ENCODE measurements at regions not wholly inside any gene's neighbourhood (a gene's known extent, or its start where the extent isn't known, plus 50 kb on each side); places are given as distances from the start of the nearest gene placed in this dataset.

DNA sequence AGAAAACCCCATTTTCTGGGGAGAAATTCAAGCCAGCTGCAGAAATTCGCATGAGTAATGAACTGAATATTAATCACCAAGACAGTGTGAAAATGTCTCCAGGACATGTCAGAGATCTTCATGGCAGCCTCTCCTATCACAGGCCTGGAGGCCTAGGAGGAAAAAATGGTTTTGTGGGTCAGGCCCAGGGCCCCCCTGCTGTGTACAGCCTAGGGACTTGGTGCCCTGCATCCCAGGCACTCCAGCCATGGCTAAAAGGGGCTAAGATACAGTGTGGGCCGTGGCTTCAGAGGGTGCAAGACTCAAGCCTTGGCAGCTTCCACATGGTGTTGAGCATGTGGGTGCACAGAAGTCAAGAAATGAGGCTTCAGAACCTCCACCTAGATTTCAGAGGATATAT, 185.9 kb upstream of the GATB start:
- H3K27me3 Mint-ChIP-seq = no peaks in the 10 kb centered on the region
- no peak overlapping the region for H3K4me3 Mint-ChIP-seq
- no peak for DNase-seq
- no peak overlapping the region for H3K27ac Mint-ChIP-seq
- H3K36me3 Mint-ChIP-seq (ENCODE audit: low read depth) = peaks cover 9% of the 10 kb centered on the region
- peaks cover 26% of the 10 kb centered on the region for H3K9me3 Mint-ChIP-seq
- intact Hi-C loops (cut with micrococcal nuclease) = no loop called here
- H3K4me1 Mint-ChIP-seq = no peaks in the 10 kb centered on the region

DNA sequence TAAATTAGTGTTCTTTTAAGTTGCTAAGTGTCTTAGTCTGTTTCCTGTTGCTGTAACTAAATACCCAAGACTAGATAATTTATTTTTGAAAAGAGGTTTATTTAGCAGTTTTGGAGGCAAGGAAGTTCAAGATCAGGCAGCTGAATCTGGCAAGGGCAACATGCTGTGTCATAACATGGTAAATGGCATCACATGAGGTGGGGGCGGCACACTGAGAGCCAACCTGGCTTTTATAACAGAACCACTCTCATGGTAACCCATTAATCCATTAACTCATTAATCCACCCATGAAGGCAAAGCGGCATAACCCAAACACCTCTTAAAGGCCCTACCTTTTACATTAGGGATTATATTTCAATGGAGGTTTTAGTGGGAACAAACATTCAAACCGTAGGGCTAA, 182.2 kb upstream of the GATB start:
- Mint-ChIP-seq H3K9me3 (peaks cover 22% of the 10 kb centered on the region), H3K36me3 (ENCODE audit: low read depth) (peaks cover 10% of the 10 kb centered on the region), H3K27me3 (no peaks in the 10 kb centered on the region), H3K4me3 (no peak overlapping the region), H3K27ac (no peak overlapping the region), H3K4me1 (peaks cover 11% of the 10 kb centered on the region)
- DNase-seq = no peak
- intact Hi-C loops (cut with micrococcal nuclease) = no loop called here

DNA sequence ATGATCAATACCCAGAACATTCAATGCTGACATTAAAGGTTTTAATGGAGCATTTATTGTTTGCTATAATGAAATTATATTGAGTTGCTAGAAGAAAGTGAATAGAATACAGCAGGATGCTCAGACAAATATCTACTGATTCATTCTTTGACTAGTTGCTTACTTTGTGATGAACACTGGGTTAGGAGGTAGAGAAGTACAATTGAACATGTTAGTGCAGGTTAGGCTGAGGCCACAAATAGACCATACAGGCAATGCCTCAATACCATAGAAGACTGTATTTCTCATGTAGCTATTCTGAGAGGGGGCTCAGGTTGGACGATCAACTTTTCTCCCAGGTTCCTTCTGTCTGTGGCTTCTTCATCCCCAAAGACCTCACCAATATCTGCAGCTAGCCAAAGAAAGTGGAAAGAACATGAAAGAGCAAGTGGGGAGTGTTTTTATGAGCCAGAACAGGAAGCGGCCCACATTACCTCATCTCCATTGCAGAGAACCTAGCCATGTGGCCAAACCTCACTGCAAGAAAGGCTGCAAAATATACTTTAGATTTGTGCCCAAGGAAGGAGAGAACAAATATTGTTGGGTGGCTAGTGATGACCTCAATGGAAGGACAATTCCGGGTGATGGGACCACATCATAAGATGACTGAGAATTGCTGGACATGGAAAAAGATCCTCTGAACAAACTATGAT, 180.3 kb upstream of the GATB start:
- H3K36me3 Mint-ChIP-seq (ENCODE audit: low read depth) = peaks cover 5% of the 10 kb centered on the region
- H3K27ac Mint-ChIP-seq = no peak overlapping the region
- H3K4me1 Mint-ChIP-seq = peaks cover 11% of the 10 kb centered on the region
- H3K4me3 Mint-ChIP-seq = no peak overlapping the region
- H3K9me3 Mint-ChIP-seq = peaks cover 15% of the 10 kb centered on the region
- H3K27me3 Mint-ChIP-seq = no peaks in the 10 kb centered on the region
- intact Hi-C loops (cut with micrococcal nuclease) = no loop called here
- DNase-seq = no peak

DNA sequence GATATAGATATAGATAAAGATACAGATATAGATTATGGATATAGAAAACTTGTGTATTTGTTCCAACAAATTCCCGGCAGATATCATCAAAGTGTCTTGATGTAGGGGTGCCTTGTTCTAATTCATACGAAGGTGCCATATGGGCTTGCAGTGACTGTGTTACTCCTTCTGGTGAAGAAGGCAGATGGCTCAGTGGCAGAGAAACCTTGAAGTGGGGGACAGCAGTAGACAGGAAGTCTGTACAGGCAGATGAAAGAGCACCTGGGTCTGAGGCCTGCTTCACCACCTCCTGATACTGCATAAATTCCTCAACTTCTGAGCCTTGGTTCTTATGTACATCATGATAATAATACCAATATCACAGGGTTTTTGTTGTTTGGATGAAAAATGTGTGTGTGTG, 179.5 kb upstream of the GATB start:
- H3K4me3 Mint-ChIP-seq = no peak overlapping the region
- H3K9me3 Mint-ChIP-seq = peaks cover 12% of the 10 kb centered on the region
- H3K27ac Mint-ChIP-seq = no peak overlapping the region
- no peaks in the 10 kb centered on the region for H3K27me3 Mint-ChIP-seq
- H3K36me3 Mint-ChIP-seq (ENCODE audit: low read depth) = peaks cover 4% of the 10 kb centered on the region
- intact Hi-C loops (cut with micrococcal nuclease) = no loop called here
- peaks cover 11% of the 10 kb centered on the region for H3K4me1 Mint-ChIP-seq
- peak; percentile 60 for DNase-seq

DNA sequence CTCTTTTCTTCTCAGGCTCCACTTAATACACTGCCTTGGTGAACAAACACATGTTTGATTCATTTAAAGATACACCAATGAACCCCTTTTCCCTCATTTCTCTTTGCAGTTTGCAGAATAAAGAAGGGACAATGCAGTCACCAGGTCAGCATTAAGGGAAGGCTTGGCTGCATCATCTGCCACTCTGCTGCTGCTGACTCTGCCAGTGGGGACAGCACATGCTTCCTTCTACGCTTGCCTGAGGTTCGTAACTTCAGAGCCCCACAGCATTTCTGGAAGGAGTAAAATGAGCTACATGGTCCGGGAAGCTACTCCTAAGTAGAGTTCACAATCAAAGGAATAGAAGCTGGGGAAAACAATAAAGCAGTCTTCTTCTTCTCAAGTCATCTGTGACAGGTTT, 178.9 kb upstream of the GATB start:
- H3K9me3 Mint-ChIP-seq = peaks cover 7% of the 10 kb centered on the region
- no peak for DNase-seq
- intact Hi-C loops (cut with micrococcal nuclease) = no loop called here
- H3K4me3 Mint-ChIP-seq = no peak overlapping the region
- peaks cover 11% of the 10 kb centered on the region for H3K4me1 Mint-ChIP-seq
- no peak overlapping the region for H3K27ac Mint-ChIP-seq
- H3K27me3 Mint-ChIP-seq = no peaks in the 10 kb centered on the region
- peaks cover 2% of the 10 kb centered on the region for H3K36me3 Mint-ChIP-seq (ENCODE audit: low read depth)

DNA sequence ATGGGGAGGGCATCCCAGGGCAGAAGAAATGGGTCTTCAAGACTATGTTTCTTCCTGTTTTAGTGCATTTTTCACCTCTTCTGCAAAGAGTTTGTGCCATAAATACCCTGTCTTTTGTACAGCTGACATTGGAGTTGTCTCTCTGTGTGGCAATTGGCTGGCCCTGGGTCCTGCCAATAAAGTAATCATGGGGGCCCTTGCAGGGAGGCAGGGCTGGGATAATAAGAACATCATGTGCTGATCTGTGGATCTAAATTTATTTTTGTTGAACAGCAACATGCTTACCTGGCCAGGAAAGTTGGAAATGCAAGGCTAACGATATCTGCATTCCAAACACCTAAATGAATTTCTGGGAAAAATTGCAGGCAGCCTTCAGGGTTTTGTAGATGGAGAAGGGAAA, 174.6 kb upstream of the GATB start:
- H3K4me1 Mint-ChIP-seq = peaks cover 2% of the 10 kb centered on the region
- no peak overlapping the region for H3K4me3 Mint-ChIP-seq
- H3K9me3 Mint-ChIP-seq = no peaks in the 10 kb centered on the region
- no peak for DNase-seq
- intact Hi-C loops (cut with micrococcal nuclease) = no loop called here
- no peak overlapping the region for H3K27ac Mint-ChIP-seq
- H3K36me3 Mint-ChIP-seq (ENCODE audit: low read depth) = no peaks in the 10 kb centered on the region
- no peaks in the 10 kb centered on the region for H3K27me3 Mint-ChIP-seq

DNA sequence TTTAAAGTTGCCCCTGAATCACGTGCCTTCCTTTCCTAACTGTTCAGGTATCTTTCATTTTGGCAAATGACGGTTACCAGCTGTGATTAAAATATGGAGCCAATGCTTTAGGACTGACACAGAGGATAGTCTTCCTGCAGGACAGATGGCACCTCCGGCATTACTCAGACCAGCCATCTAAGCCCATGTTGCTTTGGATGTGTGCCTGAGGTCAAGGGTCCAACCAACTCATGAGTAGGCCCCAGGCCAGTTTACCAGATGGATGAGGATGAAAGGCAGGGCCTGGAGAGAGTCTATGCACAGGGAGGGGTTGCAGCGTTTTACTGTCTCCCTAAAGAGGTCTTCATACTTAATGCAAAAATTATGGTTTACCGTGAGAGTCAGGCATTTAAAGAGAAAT, 174.0 kb upstream of the GATB start:
- H3K27me3 Mint-ChIP-seq = no peaks in the 10 kb centered on the region
- no peaks in the 10 kb centered on the region for H3K9me3 Mint-ChIP-seq
- H3K27ac Mint-ChIP-seq = no peak overlapping the region
- no peaks in the 10 kb centered on the region for H3K4me1 Mint-ChIP-seq
- intact Hi-C loops (cut with micrococcal nuclease) = no loop called here
- H3K36me3 Mint-ChIP-seq (ENCODE audit: low read depth) = no peaks in the 10 kb centered on the region
- DNase-seq = no peak
- no peak overlapping the region for H3K4me3 Mint-ChIP-seq

DNA sequence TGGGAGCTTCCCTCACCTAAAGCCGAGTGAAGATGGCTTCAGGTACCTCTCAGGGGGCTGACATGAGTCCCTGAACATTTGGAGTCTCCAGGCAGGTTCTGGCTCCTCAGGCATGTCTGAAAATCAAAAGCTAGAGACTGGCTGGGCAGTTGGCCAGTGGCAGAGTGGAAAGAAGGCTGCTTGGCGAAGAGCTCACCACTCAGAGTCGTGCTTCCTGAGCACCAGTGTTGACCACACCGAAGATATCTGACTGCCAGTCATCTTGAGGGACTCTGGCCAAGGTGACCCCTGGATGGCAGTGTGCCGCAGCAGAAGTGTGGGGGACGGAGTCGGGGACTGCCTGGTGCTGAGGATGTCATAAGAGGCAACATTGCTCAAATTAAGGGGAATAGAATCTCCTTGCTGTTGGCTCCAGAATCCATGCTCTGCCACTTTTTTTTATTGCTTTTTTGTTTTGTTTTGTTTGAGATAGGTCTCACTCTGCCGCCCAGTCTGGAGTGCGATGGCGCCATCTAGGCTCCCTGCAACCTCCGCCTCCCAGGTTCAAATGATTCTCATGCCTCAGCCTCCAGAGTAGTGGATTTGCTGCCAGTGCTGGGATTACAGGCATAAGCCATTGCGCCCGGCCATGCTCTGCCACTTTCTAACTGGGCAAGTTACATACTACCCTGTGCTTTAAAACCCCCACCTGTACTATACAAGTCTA, 172.5 kb upstream of the GATB start:
- H3K4me1 Mint-ChIP-seq = no peaks in the 10 kb centered on the region
- DNase-seq = no peak
- intact Hi-C loops (cut with micrococcal nuclease) = no loop called here
- H3K27me3 Mint-ChIP-seq = no peaks in the 10 kb centered on the region
- no peak overlapping the region for H3K4me3 Mint-ChIP-seq
- no peak overlapping the region for H3K27ac Mint-ChIP-seq
- H3K9me3 Mint-ChIP-seq = no peaks in the 10 kb centered on the region
- no peaks in the 10 kb centered on the region for H3K36me3 Mint-ChIP-seq (ENCODE audit: low read depth)

DNA sequence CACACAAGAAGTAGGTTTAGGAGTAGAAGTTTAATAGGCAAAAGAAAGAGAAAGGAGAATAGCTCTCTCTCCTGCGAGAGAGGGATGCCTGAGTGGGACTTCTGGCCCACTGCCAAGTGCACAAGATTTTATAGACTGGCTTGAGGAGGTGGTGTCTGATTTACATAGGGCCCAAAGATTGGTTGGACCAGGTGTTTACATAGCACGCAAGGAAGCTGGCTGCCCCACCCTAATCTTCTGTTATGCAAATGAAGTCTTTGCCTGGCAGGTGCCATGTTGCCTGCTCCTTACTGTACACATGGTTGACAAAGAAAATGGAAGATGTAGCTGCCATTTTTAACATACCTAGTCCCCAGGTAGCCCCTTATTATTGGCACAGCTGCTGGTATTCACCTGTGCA, 170.8 kb upstream of the GATB start:
- Mint-ChIP-seq H3K27ac (no peak overlapping the region), H3K36me3 (ENCODE audit: low read depth) (no peaks in the 10 kb centered on the region), H3K4me1 (no peaks in the 10 kb centered on the region), H3K4me3 (no peak overlapping the region), H3K27me3 (no peaks in the 10 kb centered on the region), H3K9me3 (peaks cover 2% of the 10 kb centered on the region)
- no peak for DNase-seq
- intact Hi-C loops (cut with micrococcal nuclease) = no loop called here

GRCh38 chr4:151930372-151930771, 169.6 kb upstream of the GATB start:
- Mint-ChIP-seq H3K4me3 (no peak overlapping the region), H3K4me1 (no peaks in the 10 kb centered on the region), H3K9me3 (peaks cover 5% of the 10 kb centered on the region), H3K36me3 (ENCODE audit: low read depth) (no peaks in the 10 kb centered on the region), H3K27me3 (no peaks in the 10 kb centered on the region), H3K27ac (no peak overlapping the region)
- intact Hi-C loops (cut with micrococcal nuclease) = no loop called here
- no peak for DNase-seq

GRCh38 chr4:151928112-151928511, 167.3 kb upstream of the GATB start:
- no peaks in the 10 kb centered on the region for H3K36me3 Mint-ChIP-seq (ENCODE audit: low read depth)
- peaks cover 5% of the 10 kb centered on the region for H3K9me3 Mint-ChIP-seq
- DNase-seq = no peak
- H3K27me3 Mint-ChIP-seq = no peaks in the 10 kb centered on the region
- H3K27ac Mint-ChIP-seq = no peak overlapping the region
- no peaks in the 10 kb centered on the region for H3K4me1 Mint-ChIP-seq
- H3K4me3 Mint-ChIP-seq = no peak overlapping the region
- intact Hi-C loops (cut with micrococcal nuclease) = no loop called here

DNA sequence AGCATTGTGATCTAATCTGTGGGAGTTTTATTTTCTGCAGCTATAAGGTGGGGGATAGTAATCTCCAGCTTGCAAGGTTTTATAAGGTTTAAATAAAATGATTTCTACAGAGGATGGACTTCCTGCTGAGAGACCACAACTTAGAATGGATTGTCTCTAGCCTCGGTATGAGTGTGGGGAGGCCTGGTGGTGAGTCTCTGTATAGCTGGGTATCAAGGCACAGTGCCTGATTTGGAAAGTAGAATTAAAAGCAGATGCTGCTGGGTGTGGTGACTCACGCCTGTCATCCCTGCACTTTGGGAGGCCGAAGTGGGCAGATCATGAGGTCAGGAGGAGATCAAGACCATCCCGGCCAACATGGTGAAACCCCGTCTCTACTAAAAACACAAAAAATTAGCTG, 162.0 kb upstream of the GATB start:
- no peak for DNase-seq
- no peak overlapping the region for H3K4me3 Mint-ChIP-seq

DNA sequence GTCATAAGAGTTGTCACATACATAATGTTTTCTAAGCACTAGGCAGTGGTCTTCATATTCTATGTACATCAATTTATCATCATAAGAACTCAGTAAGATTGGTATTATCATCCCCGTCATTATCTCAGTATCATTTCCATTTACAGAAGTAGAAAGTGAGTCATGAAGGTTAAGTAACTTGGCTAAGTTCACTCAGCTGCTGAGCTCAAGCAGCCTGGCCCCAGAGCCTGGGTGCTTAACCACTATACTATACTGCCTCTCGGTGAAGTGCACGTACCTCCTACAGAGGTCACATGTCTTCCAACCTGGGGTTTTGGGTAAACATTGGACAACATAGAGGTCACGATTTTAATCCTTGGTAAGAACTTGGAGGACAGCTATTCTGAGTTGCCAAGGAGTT, 161.5 kb upstream of the GATB start:
- no peaks in the 10 kb centered on the region for H3K36me3 Mint-ChIP-seq (ENCODE audit: low read depth)
- intact Hi-C loops (cut with micrococcal nuclease) = no loop called here
- no peak for DNase-seq
- no peak overlapping the region for H3K4me3 Mint-ChIP-seq
- H3K9me3 Mint-ChIP-seq = peaks cover 5% of the 10 kb centered on the region
- peaks cover 1% of the 10 kb centered on the region for H3K4me1 Mint-ChIP-seq
- H3K27ac Mint-ChIP-seq = no peak overlapping the region
- peaks cover 2% of the 10 kb centered on the region for H3K27me3 Mint-ChIP-seq

More for the DNA sequence above, 162.0 kb upstream of the GATB start:
- Mint-ChIP-seq H3K4me1 (peaks cover 1% of the 10 kb centered on the region), H3K27ac (no peak overlapping the region), H3K9me3 (peaks cover 5% of the 10 kb centered on the region), H3K36me3 (ENCODE audit: low read depth) (no peaks in the 10 kb centered on the region), H3K27me3 (peaks cover 2% of the 10 kb centered on the region)
- intact Hi-C loops (cut with micrococcal nuclease) = no loop called here

GRCh38 chr4:151921811-151922210, 161.0 kb upstream of the GATB start:
- no peaks in the 10 kb centered on the region for H3K36me3 Mint-ChIP-seq (ENCODE audit: low read depth)
- no peak overlapping the region for H3K4me3 Mint-ChIP-seq
- peaks cover 1% of the 10 kb centered on the region for H3K4me1 Mint-ChIP-seq
- H3K27me3 Mint-ChIP-seq = peaks cover 2% of the 10 kb centered on the region
- H3K27ac Mint-ChIP-seq = no peak overlapping the region
- intact Hi-C loops (cut with micrococcal nuclease) = no loop called here
- H3K9me3 Mint-ChIP-seq = peaks cover 5% of the 10 kb centered on the region
- DNase-seq = no peak

DNA sequence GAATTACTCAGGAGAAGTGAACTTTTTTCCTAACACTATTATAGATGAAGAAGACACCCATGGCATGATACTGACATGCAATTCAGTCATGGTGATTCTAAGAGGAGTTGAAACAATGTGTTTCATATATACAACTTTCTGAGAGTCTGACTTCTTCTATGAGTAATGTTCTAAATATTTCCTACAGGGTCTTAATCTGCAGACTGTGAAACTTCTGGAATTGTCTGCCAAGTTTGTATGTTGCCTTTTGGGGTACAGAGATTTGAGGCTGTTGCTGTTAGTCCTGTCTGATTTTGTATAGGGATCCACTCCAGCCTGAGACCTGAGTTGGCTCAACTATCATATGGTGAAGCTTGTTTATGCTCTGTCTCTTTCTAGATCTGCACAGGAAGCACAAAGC, 160.6 kb upstream of the GATB start:
- Mint-ChIP-seq H3K4me3 (no peak overlapping the region), H3K27me3 (peaks cover 2% of the 10 kb centered on the region), H3K4me1 (peaks cover 1% of the 10 kb centered on the region), H3K9me3 (peaks cover under 1% of the 10 kb centered on the region), H3K27ac (no peak overlapping the region), H3K36me3 (ENCODE audit: low read depth) (no peaks in the 10 kb centered on the region)
- intact Hi-C loops (cut with micrococcal nuclease) = no loop called here
- no peak for DNase-seq
